Glutamatergic neuron (in vitro differentiated cells): ENCODE measurements at regions not wholly inside any gene's neighbourhood (a gene's known extent, or its start where the extent isn't known, plus 50 kb on each side); places are given as distances from the start of the nearest gene placed in this dataset.

ENCODE experiments used
- DNase-seq: peaks from one replicate; pipeline ENCODE4 v3.0.0; 2022
- H3K27ac Mint-ChIP-seq: one replicate; pipeline ENCODE4 v1.8.0; 2020; ENCODE audit warnings: mild to moderate bottlenecking, mixed read lengths, inconsistent platforms; ENCODE audit not compliant: unreplicated experiment
- H3K27me3 Mint-ChIP-seq: one replicate; pipeline ENCODE4 v1.8.0; 2020; ENCODE audit warnings: mild to moderate bottlenecking, moderate library complexity, mixed read lengths, inconsistent platforms; ENCODE audit not compliant: unreplicated experiment
- H3K36me3 Mint-ChIP-seq: one replicate; pipeline ENCODE4 v1.8.0; 2020; ENCODE audit warnings: mild to moderate bottlenecking, mixed read lengths, inconsistent platforms; ENCODE audit not compliant: unreplicated experiment
- H3K4me1 Mint-ChIP-seq: one replicate; pipeline ENCODE4 v1.8.0; 2020; ENCODE audit warnings: mild to moderate bottlenecking, low read depth, mixed read lengths, inconsistent platforms; ENCODE audit not compliant: unreplicated experiment
- H3K4me3 Mint-ChIP-seq: one replicate; pipeline ENCODE4 v1.8.0; 2020; ENCODE audit warnings: mild to moderate bottlenecking, mixed read lengths, inconsistent platforms; ENCODE audit not compliant: unreplicated experiment
- H3K9me3 Mint-ChIP-seq: one replicate; pipeline ENCODE4 v1.8.0; 2020; ENCODE audit warnings: mild to moderate bottlenecking, moderate library complexity, mixed read lengths, inconsistent platforms; ENCODE audit not compliant: unreplicated experiment
- CTCF ChIP-seq: fragments of 200-600 bp; sonication (generic); IDR thresholded peaks from one replicate; pipeline ENCODE4 v1.5.0; 2021; ENCODE audit not compliant: partially characterized antibody, unreplicated experiment

- Mint-ChIP-seq H3K9me3 (no peaks in the 10 kb centered on the region), H3K4me1 (peaks cover 7% of the 10 kb centered on the region), H3K36me3 (no peaks in the 10 kb centered on the region), H3K4me3 (no peak overlapping the region), H3K27ac (no peak overlapping the region), H3K27me3 (no peaks in the 10 kb centered on the region)
- DNase-seq, result no peak
- no peak for TF ChIP-seq CTCF
These were observed 388.7 kb downstream of the FAT4 start for GRCh38 chr4:125703443-125703842.

DNA sequence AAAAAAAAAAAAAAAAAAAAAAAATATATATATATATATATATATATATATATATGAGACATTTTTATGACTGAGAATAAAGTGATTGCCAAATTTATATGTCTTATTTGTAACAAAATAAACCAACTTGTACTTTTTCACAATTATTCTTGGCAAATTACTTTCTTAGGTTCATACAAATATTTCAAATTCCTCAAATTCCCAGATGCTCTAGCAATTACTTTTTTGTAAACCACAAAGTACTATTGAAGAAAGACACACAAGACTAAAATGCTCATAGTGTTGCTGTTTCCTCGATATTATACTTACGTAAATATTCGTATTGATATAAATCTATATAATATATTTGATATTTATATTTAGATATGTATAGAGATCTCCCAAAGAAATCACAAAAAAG is 390.0 kb downstream of the FAT4 start:
- no peak for TF ChIP-seq CTCF
- H3K27ac Mint-ChIP-seq, result no peak overlapping the region
- no peaks in the 10 kb centered on the region for H3K9me3 Mint-ChIP-seq
- DNase-seq, result no peak
- no peaks in the 10 kb centered on the region for H3K27me3 Mint-ChIP-seq
- H3K4me3 Mint-ChIP-seq, result no peak overlapping the region
- H3K36me3 Mint-ChIP-seq, result no peaks in the 10 kb centered on the region
- peaks cover 7% of the 10 kb centered on the region for H3K4me1 Mint-ChIP-seq

DNA sequence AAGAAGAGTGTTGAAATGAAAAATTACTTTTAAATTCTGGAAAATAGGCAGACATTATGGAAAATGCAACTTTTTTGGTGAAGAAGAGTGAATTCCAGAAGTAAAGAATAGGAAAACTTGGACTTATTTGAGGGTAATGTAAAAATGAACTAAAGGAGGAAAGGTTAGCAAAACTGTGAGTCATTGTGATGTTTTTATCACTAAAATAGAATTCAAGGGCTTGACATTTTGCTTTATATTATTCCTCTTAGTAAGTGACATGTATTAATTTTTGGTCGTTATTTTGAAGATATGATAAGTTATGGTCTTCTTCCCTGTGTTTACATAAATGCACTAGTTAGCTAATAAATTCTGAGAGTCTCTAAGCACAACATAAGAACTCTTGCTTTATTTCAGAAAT is 390.9 kb downstream of the FAT4 start:
- TF ChIP-seq CTCF, result no peak
- no peak overlapping the region for H3K27ac Mint-ChIP-seq
- no peaks in the 10 kb centered on the region for H3K9me3 Mint-ChIP-seq
- H3K4me1 Mint-ChIP-seq, result peaks cover 11% of the 10 kb centered on the region
- H3K27me3 Mint-ChIP-seq, result no peaks in the 10 kb centered on the region
- no peaks in the 10 kb centered on the region for H3K36me3 Mint-ChIP-seq
- no peak overlapping the region for H3K4me3 Mint-ChIP-seq
- no peak for DNase-seq

- no peak for DNase-seq
- no peaks in the 10 kb centered on the region for H3K9me3 Mint-ChIP-seq
- H3K36me3 Mint-ChIP-seq, result no peaks in the 10 kb centered on the region
- H3K4me3 Mint-ChIP-seq, result no peak overlapping the region
- no peak overlapping the region for H3K27ac Mint-ChIP-seq
- H3K4me1 Mint-ChIP-seq, result peaks cover 11% of the 10 kb centered on the region
- no peaks in the 10 kb centered on the region for H3K27me3 Mint-ChIP-seq
- TF ChIP-seq CTCF, result no peak
These were observed 392.6 kb downstream of the FAT4 start for GRCh38 chr4:125707397-125707796.

- Mint-ChIP-seq H3K36me3 (no peaks in the 10 kb centered on the region), H3K4me3 (no peak overlapping the region), H3K4me1 (peaks cover 5% of the 10 kb centered on the region), H3K9me3 (no peaks in the 10 kb centered on the region), H3K27me3 (no peaks in the 10 kb centered on the region), H3K27ac (no peak overlapping the region)
- no peak for DNase-seq
- TF ChIP-seq CTCF, result no peak
These were observed 396.0 kb downstream of the FAT4 start for GRCh38 chr4:125710766-125711165.
